Astrocyte of the spinal cord (primary cell): ENCODE measurements at regions not wholly inside any gene's neighbourhood (a gene's known extent, or its start where the extent isn't known, plus 50 kb on each side); places are given as distances from the start of the nearest gene placed in this dataset.

ENCODE experiments used
- DNase-seq: peaks from one replicate; pipeline ENCODE4 v3.0.0; 2011; ENCODE audit warnings: low read depth, low spot score
- H3K4me3 ChIP-seq: 2 replicates; pipeline ENCODE4 v1.5.1; 2011; ENCODE audit warnings: low read depth, mild to moderate bottlenecking, low read length, moderate library complexity
- in situ Hi-C: cut with HindIII; loops from 2 replicates; pipeline ENCODE4 v1.10.0; 2017; ENCODE audit warnings: low sequenced_read_pairs
- TF ChIP-seq, protein P1 (sequence below): IDR thresholded peaks from 2 replicates; pipeline ENCODE4 v1.5.1; 2012; ENCODE audit warnings: low read depth, mild to moderate bottlenecking, low read length, inconsistent platforms

DNA sequence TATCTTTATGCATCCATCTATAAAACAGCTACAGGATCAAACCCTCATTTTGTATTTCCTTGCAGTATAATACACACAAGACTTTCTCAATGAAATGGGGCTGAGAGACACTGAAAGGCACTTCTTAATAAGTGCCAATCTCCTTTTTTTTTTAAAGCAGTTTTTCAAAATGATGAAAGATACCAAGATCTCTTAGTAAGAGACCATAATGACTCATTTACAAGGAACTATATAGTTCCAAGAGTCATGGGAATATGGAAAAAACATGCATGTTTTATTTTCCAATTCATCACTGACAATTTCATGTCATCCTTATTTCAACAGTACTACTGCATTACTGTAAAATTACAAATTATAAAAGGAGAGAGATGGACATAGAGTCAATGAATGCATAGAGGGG is 973.7 kb downstream of the GATA3 start:
- in situ Hi-C loops = no loop called here
- DNase-seq = no peak
- TF ChIP-seq, protein P1, sequence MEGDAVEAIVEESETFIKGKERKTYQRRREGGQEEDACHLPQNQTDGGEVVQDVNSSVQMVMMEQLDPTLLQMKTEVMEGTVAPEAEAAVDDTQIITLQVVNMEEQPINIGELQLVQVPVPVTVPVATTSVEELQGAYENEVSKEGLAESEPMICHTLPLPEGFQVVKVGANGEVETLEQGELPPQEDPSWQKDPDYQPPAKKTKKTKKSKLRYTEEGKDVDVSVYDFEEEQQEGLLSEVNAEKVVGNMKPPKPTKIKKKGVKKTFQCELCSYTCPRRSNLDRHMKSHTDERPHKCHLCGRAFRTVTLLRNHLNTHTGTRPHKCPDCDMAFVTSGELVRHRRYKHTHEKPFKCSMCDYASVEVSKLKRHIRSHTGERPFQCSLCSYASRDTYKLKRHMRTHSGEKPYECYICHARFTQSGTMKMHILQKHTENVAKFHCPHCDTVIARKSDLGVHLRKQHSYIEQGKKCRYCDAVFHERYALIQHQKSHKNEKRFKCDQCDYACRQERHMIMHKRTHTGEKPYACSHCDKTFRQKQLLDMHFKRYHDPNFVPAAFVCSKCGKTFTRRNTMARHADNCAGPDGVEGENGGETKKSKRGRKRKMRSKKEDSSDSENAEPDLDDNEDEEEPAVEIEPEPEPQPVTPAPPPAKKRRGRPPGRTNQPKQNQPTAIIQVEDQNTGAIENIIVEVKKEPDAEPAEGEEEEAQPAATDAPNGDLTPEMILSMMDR = no peak

DNA sequence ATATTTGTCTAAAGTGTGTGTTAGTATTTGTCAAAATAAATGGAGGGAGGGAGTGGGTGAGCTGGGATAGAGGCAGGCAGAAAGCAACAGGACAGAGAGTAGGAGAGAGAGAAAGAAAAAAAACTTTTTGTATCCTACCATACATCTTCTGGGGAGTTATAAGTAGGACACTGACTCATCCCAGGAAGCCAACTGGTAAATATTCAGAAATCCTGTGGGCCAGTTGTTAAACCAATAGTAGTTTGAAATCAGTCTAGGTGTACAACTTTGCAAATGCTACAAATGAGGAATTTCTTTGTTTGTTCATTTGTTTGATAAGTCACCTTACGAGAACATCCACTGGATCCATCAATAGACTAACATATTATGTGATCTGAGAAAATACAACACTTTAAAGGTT is 980.9 kb downstream of the GATA3 start:
- in situ Hi-C loops = no loop called here
- no peak for DNase-seq
- H3K4me3 ChIP-seq = no peak overlapping the region
- TF ChIP-seq, protein P1 = no peak

More for the DNA sequence above, 973.7 kb downstream of the GATA3 start:
- no peak overlapping the region for H3K4me3 ChIP-seq

DNA sequence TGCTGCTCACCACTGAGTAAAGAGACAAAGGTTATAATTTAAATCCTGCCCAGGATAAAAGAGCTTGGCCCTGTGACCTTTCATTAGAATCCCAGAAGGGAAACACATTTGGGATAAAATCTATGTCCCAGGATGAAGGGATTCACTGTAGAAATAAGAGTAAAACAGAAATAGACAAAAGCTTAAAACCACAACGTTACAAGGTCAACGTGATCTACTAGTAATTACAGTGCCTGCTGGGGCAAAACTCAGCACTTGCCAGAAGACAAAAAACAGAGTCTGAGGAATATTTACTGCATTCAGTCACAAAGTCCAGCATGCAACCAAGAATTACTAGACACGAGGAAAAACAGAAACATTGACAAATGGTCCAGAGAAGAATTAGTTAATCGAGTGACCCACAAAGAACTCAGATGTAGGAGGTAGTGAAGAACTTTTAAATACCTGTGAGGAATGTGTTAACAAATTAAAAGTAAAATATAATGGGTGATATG is 982.3 kb downstream of the GATA3 start:
- DNase-seq = no peak
- TF ChIP-seq, protein P1 = no peak
- H3K4me3 ChIP-seq = no peak overlapping the region
- in situ Hi-C loops = no loop called here

DNA sequence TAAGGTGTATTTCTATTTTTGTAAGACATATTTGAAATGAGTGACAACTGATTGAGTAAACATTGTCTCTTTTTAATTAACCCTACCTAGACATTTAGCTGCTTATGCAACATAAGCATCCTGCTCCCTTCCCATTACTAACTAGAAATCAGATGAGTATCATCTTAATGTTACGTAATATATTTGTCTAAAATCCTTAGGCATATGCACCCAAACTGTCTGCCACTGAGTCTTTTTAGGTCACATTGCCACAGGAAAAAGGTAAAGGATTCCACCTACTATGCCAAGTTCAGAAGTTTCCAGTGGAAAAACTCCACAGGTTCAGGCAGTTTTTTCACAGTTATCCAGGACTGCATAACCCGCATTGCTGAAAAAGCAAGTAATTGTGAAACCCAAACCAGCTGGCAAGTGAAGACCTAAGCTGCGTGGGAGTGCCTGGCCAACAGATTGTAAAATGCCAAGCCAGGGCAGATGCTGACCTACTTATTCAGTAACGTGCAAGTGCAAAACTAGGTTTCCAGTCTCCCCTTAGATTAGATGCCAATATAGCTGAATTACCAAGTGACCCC is 983.7 kb downstream of the GATA3 start:
- DNase-seq = no peak
- in situ Hi-C loops = no loop called here
- TF ChIP-seq, protein P1 = no peak
- H3K4me3 ChIP-seq = no peak overlapping the region

DNA sequence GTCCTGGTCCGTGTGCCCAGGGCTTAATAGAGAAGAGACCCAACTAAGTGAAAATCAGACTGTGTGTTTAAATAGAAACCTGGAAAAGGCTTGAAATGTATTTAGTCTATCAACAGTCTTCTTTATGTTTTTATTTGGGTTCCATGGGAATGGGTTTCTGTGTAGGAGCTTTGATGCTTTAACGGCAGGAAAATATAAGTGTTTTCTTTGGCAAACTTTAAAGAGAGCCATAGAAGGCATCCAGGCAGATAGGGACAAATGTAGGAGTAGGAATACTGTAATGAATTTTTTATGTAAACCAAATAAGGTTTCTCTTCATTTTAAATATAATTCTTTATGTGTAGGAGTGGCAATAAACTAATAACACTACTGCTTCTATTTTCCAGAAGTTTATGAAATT is 989.0 kb downstream of the GATA3 start:
- no peak for DNase-seq
- in situ Hi-C loops = no loop called here
- TF ChIP-seq, protein P1 = no peak
- H3K4me3 ChIP-seq = no peak overlapping the region

DNA sequence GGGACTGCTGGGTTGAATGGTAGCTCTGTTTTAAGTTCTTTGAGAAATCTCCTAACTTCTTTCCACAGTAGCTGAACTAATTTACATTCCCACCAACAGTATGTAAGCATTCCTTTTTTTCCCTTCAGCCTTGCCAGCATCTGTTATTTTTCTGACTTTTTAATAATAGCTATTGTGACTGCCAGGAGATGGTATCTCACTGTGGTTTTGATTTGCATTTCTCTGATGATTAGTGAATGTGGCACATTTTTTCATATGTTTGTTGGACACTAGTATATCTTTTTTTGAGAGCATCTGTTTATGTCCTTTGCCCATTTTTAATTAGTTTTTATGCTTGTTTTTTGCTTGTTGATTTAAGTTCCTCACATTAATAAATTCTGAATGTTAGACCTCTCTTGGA is 990.8 kb downstream of the GATA3 start:
- DNase-seq = no peak
- no peak overlapping the region for H3K4me3 ChIP-seq
- TF ChIP-seq, protein P1 = no peak
- in situ Hi-C loops = no loop called here
